NCI-H2107 treated with DMSO at 0.1 percent for 48 hours (cell line): ENCODE measurements at regions not wholly inside any gene's neighbourhood (a gene's known extent, or its start where the extent isn't known, plus 50 kb on each side); places are given as distances from the start of the nearest gene placed in this dataset.
"Not testable (repeated sequence)": the region's sequence is repeated elsewhere in the genome, so short reads cannot be mapped to it uniquely, and the experiment has no call there.

Experiments
- DNase-seq: peaks from one replicate; lab custom pipeline; 2025; ENCODE audit not compliant: unreplicated experiment; lab: John Stamatoyannopoulos, UW

DNA sequence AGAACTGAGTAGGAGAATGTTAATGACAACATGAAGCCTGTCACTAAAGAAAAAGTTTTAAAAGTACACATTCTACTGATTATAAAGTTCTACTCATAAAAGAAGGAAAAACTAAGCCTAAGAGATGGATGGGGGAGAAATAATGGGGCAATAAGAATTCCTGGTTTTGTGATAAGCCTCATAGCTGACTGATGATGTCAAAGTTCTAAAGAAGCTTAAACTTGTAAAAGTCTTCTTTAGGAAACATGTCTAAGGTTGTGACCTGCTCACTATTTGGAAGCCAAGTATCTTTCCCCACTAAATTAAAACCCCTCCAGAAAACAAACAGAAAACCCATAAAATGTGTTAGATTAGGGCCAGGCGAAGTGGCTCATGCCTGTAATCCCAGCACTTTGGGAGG lies 232.9 kb upstream of the GIMD1 start:
- DNase-seq, result no peak

DNA sequence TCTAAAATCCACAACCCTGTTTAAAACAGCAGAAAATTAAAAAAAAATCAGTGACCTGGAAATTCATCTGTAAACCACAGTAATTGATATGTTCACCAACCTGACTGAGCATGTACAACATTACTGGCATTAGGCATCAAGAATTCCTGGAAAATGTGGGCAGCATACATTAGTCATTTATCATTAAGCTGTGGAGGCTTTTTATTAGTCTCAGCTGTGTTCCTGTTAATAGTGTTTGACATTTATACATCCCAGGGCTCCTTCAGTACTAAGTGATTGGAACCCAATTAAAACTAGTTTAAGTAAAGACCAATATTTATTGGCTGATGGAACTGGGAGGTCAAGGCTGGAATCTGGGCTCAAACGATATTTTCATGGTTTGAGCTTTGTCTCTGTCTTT lies 227.3 kb upstream of the GIMD1 start:
- no peak for DNase-seq

DNA sequence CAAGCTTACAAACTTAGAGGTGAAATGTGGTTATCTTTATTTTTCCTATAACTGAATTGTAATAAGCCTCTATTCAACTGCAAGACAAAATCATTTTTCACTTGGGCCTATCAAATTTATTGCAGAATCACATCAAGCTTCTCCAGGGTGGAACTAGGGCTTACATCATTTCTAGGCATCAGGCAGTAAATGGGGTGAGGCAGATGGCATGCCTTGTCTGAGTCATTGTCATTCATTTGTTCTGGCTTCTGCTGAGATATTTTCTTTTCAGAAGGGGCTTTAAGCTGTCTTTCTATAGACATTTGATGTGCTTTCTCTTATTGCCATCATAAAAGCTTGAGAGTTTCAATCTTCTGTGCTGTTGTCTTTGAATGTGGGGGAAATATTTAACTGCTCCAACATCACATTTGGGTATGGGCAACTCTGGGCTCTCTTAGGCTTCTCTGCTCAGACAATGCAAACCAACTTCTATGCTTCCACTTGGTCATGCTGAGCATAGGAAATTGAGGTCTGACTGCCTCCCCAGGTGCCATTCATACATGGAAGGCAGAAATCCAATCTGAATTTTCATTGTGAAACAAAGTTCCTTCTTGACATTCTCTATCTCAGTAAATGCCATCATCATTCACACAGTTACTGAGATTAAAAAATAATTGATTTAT lies 225.8 kb upstream of the GIMD1 start:
- DNase-seq, result no peak

DNA sequence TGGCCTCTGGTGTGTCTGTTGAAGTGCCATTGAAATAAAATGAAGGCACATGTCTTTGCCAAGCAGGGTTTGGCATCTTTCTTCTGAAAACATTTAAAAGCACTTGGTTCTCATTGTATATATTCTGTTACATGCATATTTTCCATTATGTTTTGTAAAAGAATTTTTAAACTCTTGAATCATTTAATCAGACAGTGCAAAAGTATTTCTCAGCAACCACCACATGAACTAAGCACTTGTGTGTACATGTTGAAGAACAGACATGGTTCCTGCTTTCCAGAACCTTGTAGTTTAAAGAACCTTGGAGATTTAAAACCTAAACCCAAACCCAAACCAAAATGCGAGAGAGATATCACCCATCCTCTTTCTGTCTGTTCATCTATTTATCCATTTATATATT lies 220.3 kb upstream of the GIMD1 start:
- DNase-seq, result no peak

DNA sequence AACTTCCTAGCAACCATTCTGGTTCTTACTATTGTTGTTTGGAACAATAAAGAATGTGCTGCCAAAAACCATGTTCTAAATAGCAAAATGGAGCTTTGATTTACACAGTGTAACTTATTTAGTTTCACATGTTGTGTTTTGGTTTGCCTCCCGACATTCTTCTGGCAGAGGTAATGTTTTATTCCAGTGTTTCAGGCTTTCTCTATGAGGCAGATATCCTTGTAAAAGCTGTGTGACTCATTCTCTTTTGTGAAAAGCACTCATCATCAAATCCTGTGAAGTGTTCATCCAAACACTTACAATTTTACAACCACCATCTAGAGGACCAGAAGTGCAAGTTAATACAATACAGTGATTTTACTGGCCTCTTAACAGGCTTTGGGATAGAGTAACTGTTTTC lies 219.0 kb upstream of the GIMD1 start:
- no peak for DNase-seq

DNA sequence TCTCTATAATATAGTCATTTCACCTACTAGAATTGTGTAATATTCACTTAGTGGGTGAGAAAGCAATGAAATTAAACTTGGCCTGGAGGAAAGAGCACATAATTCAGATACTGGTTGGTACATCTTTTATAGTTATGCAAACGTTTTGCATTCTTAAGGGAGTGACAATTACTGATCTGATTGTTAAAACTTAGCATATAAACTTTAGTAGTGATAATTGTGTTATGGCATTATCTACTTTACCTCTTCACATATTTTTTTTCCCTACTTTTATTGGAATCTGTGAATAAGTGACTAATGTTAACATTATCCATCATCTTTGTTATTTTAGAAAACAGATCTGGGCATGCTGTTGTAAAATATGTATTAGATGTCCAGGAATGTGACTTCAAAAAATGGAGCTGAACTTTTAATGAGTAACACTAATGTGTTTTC lies 217.4 kb upstream of the GIMD1 start:
- no peak for DNase-seq

DNA sequence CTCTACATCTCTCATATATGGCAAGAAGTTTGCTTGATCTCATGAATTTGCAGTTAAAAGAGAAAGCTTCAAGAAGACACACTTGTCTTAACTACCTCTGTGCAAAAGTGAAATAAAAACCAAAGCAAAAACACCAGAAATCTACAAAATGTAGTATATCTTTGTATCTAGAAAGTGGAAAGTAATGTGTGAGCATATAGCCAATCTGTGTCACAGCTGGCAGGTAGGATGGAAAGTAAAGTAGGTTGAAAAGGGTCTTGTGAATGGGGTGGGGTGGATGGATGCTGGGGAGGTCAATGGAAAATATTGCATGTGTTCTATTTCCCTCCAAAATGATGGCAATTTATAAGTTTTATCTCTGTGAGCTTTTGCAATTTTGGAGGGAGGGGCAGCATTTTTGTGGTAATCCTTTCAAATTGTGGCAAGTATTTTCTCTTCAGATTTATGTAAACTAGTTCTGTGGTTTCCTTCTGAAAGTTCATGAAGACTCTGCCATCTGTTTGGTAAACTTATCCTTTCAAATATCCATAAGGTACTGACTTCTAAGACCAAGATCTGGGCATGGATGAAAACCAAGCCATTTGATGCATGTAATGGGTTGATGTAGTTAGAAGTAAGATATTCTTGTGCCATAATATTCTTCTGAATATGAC lies 215.9 kb upstream of the GIMD1 start:
- no peak for DNase-seq

DNA sequence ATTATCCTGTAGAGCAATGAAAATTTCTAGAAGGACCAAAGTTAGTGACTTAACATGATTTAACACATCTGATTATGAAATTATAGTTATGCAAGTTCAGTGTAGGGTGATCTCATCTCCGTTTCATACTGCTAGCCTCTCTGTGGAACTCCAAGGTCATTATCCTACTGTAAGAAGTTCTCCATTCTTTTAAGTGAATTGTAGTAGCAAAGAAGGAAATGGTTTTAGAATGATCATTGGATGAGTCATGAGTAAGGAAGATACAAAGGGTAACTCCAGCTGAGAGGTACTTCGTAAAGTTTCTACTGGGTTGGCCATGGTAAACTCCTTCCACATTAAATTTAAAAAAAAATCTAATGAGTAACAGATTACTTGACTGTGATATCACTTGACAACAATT lies 215.0 kb upstream of the GIMD1 start:
- no peak for DNase-seq

DNA sequence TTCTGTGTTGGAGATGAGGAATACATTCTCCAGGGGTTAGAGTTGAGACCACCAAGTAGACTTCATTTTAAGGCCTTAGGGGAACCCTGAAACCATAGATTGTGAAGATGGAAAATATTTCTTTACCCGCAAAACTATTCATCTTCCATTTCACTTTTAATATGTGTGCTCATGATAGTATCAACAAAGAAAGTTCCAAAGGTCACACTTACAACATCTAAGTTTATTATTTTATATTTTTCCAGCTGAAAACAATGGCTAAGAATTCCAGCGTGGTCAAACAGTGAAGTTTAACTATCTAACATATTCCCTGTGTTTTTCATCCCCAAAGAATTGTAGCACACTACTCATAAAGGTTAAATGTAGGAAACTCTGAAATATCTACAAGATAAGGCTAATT lies 214.5 kb upstream of the GIMD1 start:
- DNase-seq, result no peak

DNA sequence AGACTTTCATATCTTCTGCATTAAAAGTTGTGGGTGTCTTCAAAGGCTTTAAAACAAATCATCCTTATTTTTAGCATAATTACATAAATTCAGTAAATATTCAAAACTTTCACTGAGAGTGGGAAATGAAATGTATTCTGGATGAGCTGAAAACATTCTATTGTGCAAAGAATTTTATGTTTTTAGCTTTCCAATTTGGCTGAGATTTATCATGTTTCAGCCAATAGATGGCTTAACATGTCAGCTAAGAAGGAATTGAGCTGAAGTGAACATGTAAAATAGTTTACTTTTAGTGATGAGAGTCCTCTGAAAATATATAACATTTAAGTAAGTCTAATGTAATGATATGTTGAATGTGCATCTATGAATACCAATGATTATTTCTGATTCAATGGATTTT lies 213.5 kb upstream of the GIMD1 start:
- no peak for DNase-seq

DNA sequence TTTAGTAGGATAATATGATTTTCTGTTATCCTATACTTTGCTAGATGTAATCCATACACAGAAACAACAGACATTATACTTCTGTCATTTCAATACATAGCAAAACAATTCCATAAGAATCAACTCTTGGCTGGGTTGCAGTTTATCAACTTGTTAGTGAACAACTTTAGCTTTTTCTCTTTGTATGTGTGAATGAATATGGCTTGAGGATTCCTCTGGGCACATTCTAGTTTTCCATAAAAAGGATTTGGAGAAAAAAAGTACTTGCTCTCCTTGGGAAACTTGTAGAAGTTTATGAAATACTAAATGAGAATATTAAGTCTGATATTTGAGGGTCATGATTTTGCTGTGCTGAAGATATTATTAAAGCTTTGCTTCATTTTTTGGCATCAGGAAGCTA lies 210.7 kb upstream of the GIMD1 start:
- no peak for DNase-seq

DNA sequence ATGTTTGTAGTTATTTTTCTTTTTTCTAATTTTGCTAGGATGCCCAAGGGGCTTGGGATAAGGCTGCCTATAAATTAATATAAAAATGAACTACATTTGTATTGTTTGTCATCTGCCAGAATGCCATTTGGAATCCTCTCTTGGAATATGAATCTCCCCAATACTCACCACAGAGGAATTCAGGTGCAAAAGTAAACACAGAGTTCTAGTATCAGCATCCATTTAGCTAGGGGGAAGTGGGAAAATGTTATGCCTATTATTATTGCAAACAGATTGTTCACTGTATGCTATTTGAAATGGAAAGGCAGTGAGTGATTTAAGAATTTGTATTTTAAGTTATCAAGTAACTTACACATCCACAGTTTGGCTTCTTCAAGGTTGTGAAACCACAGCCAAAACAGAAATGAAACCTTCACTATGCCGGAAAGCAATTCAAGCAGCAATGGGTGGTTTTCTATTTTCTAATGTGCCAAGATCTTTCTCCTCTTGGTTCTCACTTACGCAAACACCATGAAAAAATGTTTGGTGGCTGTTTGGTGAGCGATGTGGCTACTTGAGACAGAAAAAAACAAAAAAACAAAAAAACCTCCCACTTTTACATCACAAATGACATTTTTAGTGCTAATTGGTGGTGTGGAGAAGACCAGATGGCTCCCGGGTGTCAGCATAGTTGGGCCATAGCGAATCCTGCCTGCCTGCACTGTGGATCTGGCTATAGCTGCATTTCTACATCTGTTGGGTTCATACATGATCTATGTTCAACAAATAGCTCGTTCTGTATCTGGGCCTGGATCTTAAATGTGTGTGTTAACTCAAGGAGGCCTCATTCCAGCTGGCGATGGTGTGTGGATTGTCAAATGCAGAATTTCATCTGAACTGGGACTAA lies 200.8 kb upstream of the GIMD1 start:
- DNase-seq, result no peak

DNA sequence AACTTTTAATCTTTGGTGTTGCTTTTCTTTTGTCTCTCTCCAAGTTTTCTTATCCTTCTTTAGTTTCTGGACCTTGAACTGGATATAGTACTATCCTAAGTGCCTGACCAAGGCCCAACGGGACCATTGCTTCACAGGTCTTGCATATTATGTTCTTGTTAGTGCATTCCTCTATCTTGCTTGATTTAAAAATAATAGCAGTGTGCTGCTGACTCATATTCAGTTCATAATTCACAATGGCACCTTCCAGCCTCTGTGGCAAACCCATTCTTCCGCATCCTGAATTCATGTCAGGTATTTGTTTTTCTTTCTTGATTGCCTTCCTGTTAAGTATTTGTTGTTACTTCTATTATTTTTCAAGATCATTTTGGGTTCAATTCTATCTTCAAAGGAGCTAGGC lies 197.1 kb upstream of the GIMD1 start:
- no peak for DNase-seq

DNA sequence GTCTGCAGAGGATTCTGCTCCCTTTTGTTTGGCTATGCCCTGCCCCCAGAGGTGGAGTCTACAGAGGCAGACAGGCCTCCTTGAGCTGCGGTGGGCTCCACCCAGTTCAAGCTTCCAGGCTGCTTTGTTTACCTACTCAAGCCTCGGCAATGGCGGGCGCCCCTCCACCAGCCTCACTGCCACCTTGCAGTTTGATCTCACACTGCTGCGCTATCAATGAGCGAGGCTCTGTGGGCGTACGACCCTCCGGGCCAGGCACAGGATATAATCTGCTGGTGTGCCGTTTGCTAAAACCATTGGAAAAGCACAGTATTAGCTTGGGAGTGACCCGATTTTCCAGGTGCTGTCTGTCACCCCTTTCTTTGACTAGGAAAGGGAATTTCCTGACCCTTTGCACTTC lies 195.1 kb upstream of the GIMD1 start:
- DNase-seq, result not testable (repeated sequence)

DNA sequence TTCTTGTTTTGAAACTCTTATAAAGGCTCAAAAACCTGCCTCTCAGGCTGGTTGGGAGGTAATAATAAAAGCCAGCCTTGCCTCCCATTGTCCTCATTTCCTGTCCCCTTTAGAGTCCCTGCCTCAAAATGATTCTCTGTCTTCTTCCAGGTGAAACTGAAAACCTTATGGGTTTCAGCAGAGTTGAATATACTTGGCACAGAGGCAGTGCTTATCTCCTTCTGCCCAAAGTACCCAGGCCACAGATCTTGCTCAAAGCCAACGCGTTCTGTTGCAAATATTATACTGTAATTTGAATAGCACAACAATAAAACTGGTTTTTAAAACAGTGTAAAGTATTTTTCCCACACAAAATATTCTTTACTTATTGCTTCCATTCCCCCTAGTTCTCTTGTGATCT lies 183.1 kb upstream of the GIMD1 start:
- no peak for DNase-seq

DNA sequence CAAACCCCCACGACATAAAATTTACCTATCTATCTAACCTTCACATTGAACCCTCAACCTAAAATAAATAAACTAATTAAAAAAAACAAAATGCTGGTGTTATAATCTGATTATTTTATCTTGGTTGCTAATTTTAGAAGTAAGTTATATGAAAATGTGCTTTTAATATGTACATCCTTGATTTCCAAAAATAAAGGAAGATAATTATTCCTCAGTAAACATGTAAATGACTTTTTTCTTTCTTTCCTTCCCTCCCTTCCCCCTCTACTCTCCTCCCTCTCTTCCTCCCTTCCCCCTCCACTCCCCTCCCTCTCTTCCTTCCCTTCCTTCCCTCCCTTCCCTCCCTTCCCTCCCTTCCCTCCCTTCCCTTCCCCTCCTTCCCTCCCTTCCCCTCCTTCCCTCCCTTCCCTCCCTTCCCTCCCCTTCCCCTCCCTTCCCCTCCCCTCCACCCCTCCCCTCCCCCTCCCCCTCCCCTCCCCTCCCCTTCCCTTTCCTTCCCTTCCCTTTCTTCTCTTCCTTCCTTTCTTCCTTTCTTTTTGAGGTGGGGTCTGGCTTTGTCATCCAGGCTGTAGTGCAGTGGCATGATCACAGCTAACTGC lies 180.0 kb upstream of the GIMD1 start:
- DNase-seq, result no peak

DNA sequence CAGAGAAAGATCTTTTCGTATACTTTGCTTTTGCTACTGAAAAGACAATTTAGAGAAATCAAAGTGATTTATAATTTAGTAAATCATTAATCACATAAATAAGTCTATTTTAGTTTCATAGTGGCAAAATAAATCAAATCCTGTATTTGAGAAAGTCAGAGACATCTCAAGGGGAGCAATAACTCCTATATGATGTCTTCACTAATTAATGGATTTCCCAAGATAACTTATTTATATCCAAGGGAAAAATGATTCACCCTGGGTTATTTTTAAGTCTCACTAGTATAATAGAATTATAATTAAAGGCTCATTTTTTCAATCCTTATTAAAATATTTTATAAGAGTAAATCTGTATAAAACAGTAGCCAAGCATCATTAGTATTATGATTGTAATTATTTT lies 177.8 kb upstream of the GIMD1 start:
- DNase-seq, result no peak

DNA sequence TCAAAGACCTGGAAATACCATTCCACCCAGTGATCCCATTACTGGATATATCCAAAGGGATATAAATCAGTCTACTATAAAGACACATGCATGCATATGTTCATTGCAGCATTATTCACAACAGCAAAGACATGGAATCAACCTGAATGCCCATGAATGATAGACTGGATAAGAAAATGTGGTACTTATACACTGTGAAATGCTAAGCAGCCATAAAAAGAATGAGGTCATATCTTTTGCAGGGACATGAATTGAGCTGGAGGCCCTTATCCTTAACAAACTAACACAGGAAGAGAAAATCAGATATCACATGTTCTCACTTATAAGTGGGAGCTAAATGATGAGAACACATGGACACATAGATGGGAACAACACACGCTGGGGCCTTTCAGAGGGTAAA lies 174.0 kb upstream of the GIMD1 start:
- not testable (repeated sequence) for DNase-seq

DNA sequence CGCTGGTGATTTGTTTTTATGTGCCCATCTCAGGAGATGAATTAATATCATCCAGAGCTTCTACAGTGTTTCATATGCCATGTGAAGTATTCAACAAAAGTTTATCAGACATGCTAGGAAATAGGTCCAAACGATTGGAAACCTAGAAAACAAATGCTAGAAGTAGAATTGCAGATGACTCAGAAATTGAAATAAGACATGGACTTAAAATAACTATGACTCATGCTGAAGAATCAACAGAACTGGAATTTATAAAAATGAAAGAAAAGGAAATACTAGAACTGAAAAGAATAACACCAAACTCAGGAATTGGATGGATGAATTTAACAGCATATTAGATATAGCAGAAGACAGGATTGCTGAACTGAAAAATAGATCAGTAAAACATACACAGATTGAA lies 172.7 kb upstream of the GIMD1 start:
- DNase-seq, result no peak

DNA sequence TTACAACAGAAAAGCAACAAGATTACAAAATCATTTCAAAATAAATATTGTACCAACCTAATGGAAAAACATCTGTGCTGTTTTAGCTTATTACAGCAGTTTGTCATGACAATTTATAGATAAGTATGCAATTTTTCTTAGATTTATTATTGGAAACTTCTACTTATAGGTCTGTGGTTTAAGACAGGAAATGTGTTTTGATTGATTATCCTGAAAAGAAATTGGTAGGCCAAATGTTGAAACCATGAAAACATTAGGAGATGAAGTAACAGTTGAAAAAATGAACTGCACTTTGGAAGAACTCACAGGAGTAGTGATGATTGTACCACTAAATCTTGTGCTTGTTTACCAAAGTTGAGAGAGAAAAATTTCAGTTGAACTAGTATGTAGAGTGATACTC lies 162.2 kb upstream of the GIMD1 start:
- no peak for DNase-seq

DNA sequence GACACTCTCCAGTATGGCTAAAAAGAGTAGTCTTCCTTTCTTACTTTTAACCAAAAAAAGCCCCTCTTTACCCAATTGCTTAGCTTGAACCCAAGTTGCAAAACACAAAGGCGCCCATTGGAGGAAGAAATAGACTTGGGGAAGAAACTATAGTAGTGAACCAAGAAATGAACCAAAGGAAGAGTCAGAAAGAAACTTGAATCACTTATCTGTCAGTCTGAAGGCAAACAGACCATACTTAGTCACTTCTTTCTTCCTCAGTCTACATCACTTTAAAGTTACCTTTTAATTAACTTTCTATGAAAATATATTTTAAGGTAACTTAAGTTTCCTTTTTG lies 161.4 kb upstream of the GIMD1 start:
- DNase-seq, result no peak
